NCI-H460 (cell line): ENCODE measurements at regions not wholly inside any gene's neighbourhood (a gene's known extent, or its start where the extent isn't known, plus 50 kb on each side); places are given as distances from the start of the nearest gene placed in this dataset.

Experiments used
- DNase-seq: peaks from one replicate; pipeline ENCODE4 v3.0.0-alpha.2; 2016; ENCODE audit warnings: low read depth; ENCODE audit errors: extremely low read depth

GRCh38 chr20:56797023-56797422, 167.9 kb downstream of the TFAP2C start:
- no peak for DNase-seq

- DNase-seq = no peak
Measured at GRCh38 chr20:56798634-56799033, 169.5 kb downstream of the TFAP2C start.

GRCh38 chr20:56799187-56799586, 170.1 kb downstream of the TFAP2C start:
- no peak for DNase-seq

GRCh38 chr20:56800088-56800487, 171.0 kb downstream of the TFAP2C start:
- DNase-seq = no peak

- no peak for DNase-seq
Measured at GRCh38 chr20:56801971-56802755, 173.1 kb downstream of the TFAP2C start.

- no peak for DNase-seq
Measured at GRCh38 chr20:56802805-56803204, 173.7 kb downstream of the TFAP2C start.

GRCh38 chr20:56805313-56805712, 176.2 kb downstream of the TFAP2C start:
- DNase-seq = no peak

- no peak for DNase-seq
Measured at GRCh38 chr20:56805966-56806365, 176.9 kb downstream of the TFAP2C start.

- DNase-seq = no peak
Measured at GRCh38 chr20:56806952-56807517, 177.9 kb downstream of the TFAP2C start.

- no peak for DNase-seq
Measured at GRCh38 chr20:56808117-56808725, 179.1 kb downstream of the TFAP2C start.

- no peak for DNase-seq
Measured at GRCh38 chr20:56808732-56809131, 179.6 kb downstream of the TFAP2C start.

- no peak for DNase-seq
Measured at GRCh38 chr20:56809668-56810067, 180.6 kb downstream of the TFAP2C start.

GRCh38 chr20:56810141-56810540, 181.0 kb downstream of the TFAP2C start:
- DNase-seq = no peak

- DNase-seq = no peak
Measured at GRCh38 chr20:56815796-56816195, 186.7 kb downstream of the TFAP2C start.

GRCh38 chr20:56816349-56816748, 187.2 kb downstream of the TFAP2C start:
- DNase-seq = no peak

- DNase-seq = no peak
Measured at GRCh38 chr20:56817780-56818675, 188.9 kb downstream of the TFAP2C start.

- no peak for DNase-seq
Measured at GRCh38 chr20:56820984-56821383, 191.9 kb downstream of the TFAP2C start.

GRCh38 chr20:56826306-56826704, 197.2 kb downstream of the TFAP2C start:
- no peak for DNase-seq

GRCh38 chr20:56826705-56827665, 197.9 kb downstream of the TFAP2C start:
- no peak for DNase-seq

- no peak for DNase-seq
Measured at GRCh38 chr20:56827763-56828162, 198.7 kb downstream of the TFAP2C start.
